Effector memory CD8-positive, alpha-beta T cell (primary cell): ENCODE measurements at regions not wholly inside any gene's neighbourhood (a gene's known extent, or its start where the extent isn't known, plus 50 kb on each side); places are given as distances from the start of the nearest gene placed in this dataset.

Experiments
- ATAC-seq: fragments of 150-1000 bp; cut with Tn5 transposase; replicated peaks from 2 replicates; pipeline ENCODE4 v1.10.0; 2021; ENCODE audit warnings: mild to moderate bottlenecking, moderate library complexity
- DNase-seq, 3 experiments: peaks; one replicate each; pipeline ENCODE4 v3.0.0; 2021
- H3K27ac Mint-ChIP-seq, 2 donors: one replicate each; pipeline ENCODE4 v1.8.0; 2022; ENCODE audit warnings: mild to moderate bottlenecking in 2 of 2, mixed read lengths in 2 of 2, moderate library complexity in 2 of 2
- H3K27me3 Mint-ChIP-seq, 2 donors: one replicate each; pipeline ENCODE4 v1.8.0; 2022; ENCODE audit warnings: mixed read lengths in 2 of 2
- H3K36me3 Mint-ChIP-seq: one replicate; pipeline ENCODE4 v1.8.0; 2022; ENCODE audit warnings: mild to moderate bottlenecking, moderate library complexity, mixed read lengths; ENCODE audit not compliant: insufficient read depth
- H3K4me1 Mint-ChIP-seq, 2 donors: one replicate each; pipeline ENCODE4 v1.8.0; 2022; ENCODE audit warnings: low read depth in 2 of 2, mixed read lengths in 2 of 2
- H3K4me3 Mint-ChIP-seq, 2 donors: one replicate each; pipeline ENCODE4 v1.8.0; 2022; ENCODE audit warnings: mild to moderate bottlenecking in 2 of 2, mixed read lengths in 2 of 2, moderate library complexity in 2 of 2
- H3K9me3 Mint-ChIP-seq, 2 donors: one replicate each; pipeline ENCODE4 v1.8.0; 2022; ENCODE audit warnings: mixed read lengths in 2 of 2

- Mint-ChIP-seq H3K4me1 (no peaks in the 10 kb centered on the region), H3K9me3 (no peaks in the 10 kb centered on the region), H3K27ac (no peak overlapping the region), H3K36me3 (no peaks in the 10 kb centered on the region), H3K27me3 (peaks cover 0 to 7% of the 10 kb centered on the region in 2 donors), H3K4me3 (no peak overlapping the region)
- no peak for ATAC-seq
- DNase-seq: no peak
These were observed 563.5 kb upstream of the CCDC54 start for GRCh38 chr3:106813742-106814141.

GRCh38 chr3:106814231-106814630 is 563.0 kb upstream of the CCDC54 start:
- Mint-ChIP-seq H3K36me3 (no peaks in the 10 kb centered on the region), H3K4me3 (no peak overlapping the region), H3K9me3 (no peaks in the 10 kb centered on the region), H3K4me1 (no peaks in the 10 kb centered on the region), H3K27me3 (peaks cover 0 to 7% of the 10 kb centered on the region in 2 donors), H3K27ac (no peak overlapping the region)
- no peak for ATAC-seq
- no peak for DNase-seq

- Mint-ChIP-seq H3K9me3 (no peaks in the 10 kb centered on the region), H3K27me3 (peaks cover 0 to 7% of the 10 kb centered on the region in 2 donors), H3K4me3 (no peak overlapping the region), H3K36me3 (no peaks in the 10 kb centered on the region), H3K4me1 (no peaks in the 10 kb centered on the region), H3K27ac (no peak overlapping the region)
- ATAC-seq (no peak), DNase-seq (no peak)
These were observed 560.4 kb upstream of the CCDC54 start for GRCh38 chr3:106816838-106817237.

- DNase-seq: no peak
- Mint-ChIP-seq H3K4me1 (no peaks in the 10 kb centered on the region), H3K4me3 (no peak overlapping the region), H3K27ac (no peak overlapping the region), H3K9me3 (no peaks in the 10 kb centered on the region), H3K36me3 (no peaks in the 10 kb centered on the region), H3K27me3 (peaks cover 0 to 7% of the 10 kb centered on the region in 2 donors)
- ATAC-seq: no peak
These were observed 559.5 kb upstream of the CCDC54 start for GRCh38 chr3:106817706-106818105.

- Mint-ChIP-seq H3K4me1 (no peaks in the 10 kb centered on the region), H3K4me3 (no peak overlapping the region), H3K27me3 (peaks cover 0 to under 1% of the 10 kb centered on the region in 2 donors), H3K27ac (no peak overlapping the region), H3K9me3 (no peaks in the 10 kb centered on the region), H3K36me3 (no peaks in the 10 kb centered on the region)
- ATAC-seq: no peak
- no peak for DNase-seq
These were observed 557.8 kb upstream of the CCDC54 start for GRCh38 chr3:106819440-106819839.

- no peaks in the 10 kb centered on the region for H3K4me1 Mint-ChIP-seq
- H3K9me3 Mint-ChIP-seq: no peaks in the 10 kb centered on the region
- no peak for ATAC-seq
- no peaks in the 10 kb centered on the region for H3K27me3 Mint-ChIP-seq
- H3K27ac Mint-ChIP-seq: no peak overlapping the region
- H3K4me3 Mint-ChIP-seq: no peak overlapping the region
- no peak for DNase-seq
- H3K36me3 Mint-ChIP-seq: no peaks in the 10 kb centered on the region
These were observed 556.4 kb upstream of the CCDC54 start for GRCh38 chr3:106820726-106821362.

- H3K4me3 Mint-ChIP-seq: no peak overlapping the region
- no peaks in the 10 kb centered on the region for H3K4me1 Mint-ChIP-seq
- no peak for ATAC-seq
- no peaks in the 10 kb centered on the region for H3K36me3 Mint-ChIP-seq
- DNase-seq: no peak
- no peaks in the 10 kb centered on the region for H3K9me3 Mint-ChIP-seq
- H3K27ac Mint-ChIP-seq: no peak overlapping the region
- no peaks in the 10 kb centered on the region for H3K27me3 Mint-ChIP-seq
These were observed 555.4 kb upstream of the CCDC54 start for GRCh38 chr3:106821801-106822200.

GRCh38 chr3:106822204-106822603 is 555.0 kb upstream of the CCDC54 start:
- no peak for ATAC-seq
- no peak overlapping the region for H3K27ac Mint-ChIP-seq
- H3K4me1 Mint-ChIP-seq: no peaks in the 10 kb centered on the region
- no peak overlapping the region for H3K4me3 Mint-ChIP-seq
- no peaks in the 10 kb centered on the region for H3K36me3 Mint-ChIP-seq
- DNase-seq: no peak
- H3K27me3 Mint-ChIP-seq: no peaks in the 10 kb centered on the region
- H3K9me3 Mint-ChIP-seq: no peaks in the 10 kb centered on the region

GRCh38 chr3:106823701-106824100 is 553.5 kb upstream of the CCDC54 start:
- Mint-ChIP-seq H3K36me3 (no peaks in the 10 kb centered on the region), H3K27me3 (no peaks in the 10 kb centered on the region), H3K27ac (no peak overlapping the region), H3K4me3 (no peak overlapping the region), H3K4me1 (no peaks in the 10 kb centered on the region), H3K9me3 (no peaks in the 10 kb centered on the region)
- ATAC-seq (no peak), DNase-seq (no peak)

GRCh38 chr3:106824856-106825255 is 552.4 kb upstream of the CCDC54 start:
- no peak overlapping the region for H3K4me3 Mint-ChIP-seq
- DNase-seq: no peak
- H3K27me3 Mint-ChIP-seq: no peaks in the 10 kb centered on the region

GRCh38 chr3:106825962-106826605 is 551.2 kb upstream of the CCDC54 start:
- Mint-ChIP-seq H3K4me1 (no peaks in the 10 kb centered on the region), H3K4me3 (no peak overlapping the region), H3K36me3 (no peaks in the 10 kb centered on the region), H3K27me3 (no peaks in the 10 kb centered on the region), H3K9me3 (no peaks in the 10 kb centered on the region), H3K27ac (no peak overlapping the region)
- ATAC-seq: no peak
- no peak for DNase-seq

More at GRCh38 chr3:106824856-106825255, 552.4 kb upstream of the CCDC54 start:
- H3K4me1 Mint-ChIP-seq: no peaks in the 10 kb centered on the region
- H3K36me3 Mint-ChIP-seq: no peaks in the 10 kb centered on the region
- H3K9me3 Mint-ChIP-seq: no peaks in the 10 kb centered on the region
- ATAC-seq: no peak
- H3K27ac Mint-ChIP-seq: no peak overlapping the region

- Mint-ChIP-seq H3K27ac (no peak overlapping the region), H3K9me3 (peaks cover 0 to under 1% of the 10 kb centered on the region in 2 donors), H3K4me1 (no peaks in the 10 kb centered on the region), H3K36me3 (no peaks in the 10 kb centered on the region), H3K4me3 (no peak overlapping the region), H3K27me3 (no peaks in the 10 kb centered on the region)
- DNase-seq (no peak), ATAC-seq (peak; percentile 19)
These were observed 550.4 kb upstream of the CCDC54 start for GRCh38 chr3:106826791-106827311.

- H3K4me1 Mint-ChIP-seq: no peaks in the 10 kb centered on the region
- ATAC-seq: no peak
- no peaks in the 10 kb centered on the region for H3K36me3 Mint-ChIP-seq
- H3K9me3 Mint-ChIP-seq: peaks cover 0 to 3% of the 10 kb centered on the region in 2 donors
- no peak overlapping the region for H3K27ac Mint-ChIP-seq
- H3K27me3 Mint-ChIP-seq: no peaks in the 10 kb centered on the region
- DNase-seq: no peak
- H3K4me3 Mint-ChIP-seq: no peak overlapping the region
These were observed 549.6 kb upstream of the CCDC54 start for GRCh38 chr3:106827515-106828213.

- DNase-seq (no peak), ATAC-seq (no peak)
- Mint-ChIP-seq H3K27ac (no peak overlapping the region), H3K27me3 (no peaks in the 10 kb centered on the region), H3K9me3 (peaks cover 0 to 3% of the 10 kb centered on the region in 2 donors), H3K4me1 (no peaks in the 10 kb centered on the region), H3K4me3 (no peak overlapping the region), H3K36me3 (no peaks in the 10 kb centered on the region)
These were observed 548.0 kb upstream of the CCDC54 start for GRCh38 chr3:106829206-106829605.
